Body of pancreas (tissue), 4 donors: ENCODE measurements at regions not wholly inside any gene's neighbourhood (a gene's known extent, or its start where the extent isn't known, plus 50 kb on each side); places are given as distances from the start of the nearest gene placed in this dataset.
A peak's percentile ranks its signal among the peaks of the same experiment; 100 is the strongest.

Experiments
- ATAC-seq: fragments of 150-250 bp; one replicate; pipeline ENCODE4 v1.9.1; 2016
- DNase-seq, 4 donors: peaks; one replicate each; pipeline ENCODE4 v3.0.0-alpha.2; 2019
- H3K27ac ChIP-seq, 4 donors: fragments of 200-600 bp; sonication (generic); 1 replicate in 3 of 4; 2 replicates in 1 of 4; pipeline versions ENCODE4 v1.5.1 to v1.6.1; 2016 to 2019; ENCODE audit warnings: mild to moderate bottlenecking in 1 of 4, mixed read lengths in 1 of 4, moderate library complexity in 1 of 4
- H3K27me3 ChIP-seq, 2 donors: fragments of 200-600 bp; sonication (generic); one replicate each; pipeline ENCODE4 v1.6.0; 2016; ENCODE audit warnings: mild to moderate bottlenecking in 1 of 2
- H3K36me3 ChIP-seq, 2 donors: fragments of 200-600 bp; sonication (generic); replicated peaks in 1 of 2; 2 replicates each; pipeline ENCODE4 v1.5.1; 2016; ENCODE audit warnings: low read depth in 2 of 2; ENCODE audit not compliant: insufficient read depth in 1 of 2
- H3K4me1 ChIP-seq: fragments of 200-600 bp; sonication (generic); one replicate; pipeline ENCODE4 v1.6.0; 2016
- H3K4me3 ChIP-seq, 2 donors: fragments of 200-600 bp; sonication (generic); 1 replicate in 1 of 2; 2 replicates in 1 of 2; pipeline ENCODE4 v1.5.1; 2016 to 2019
- H3K9me3 ChIP-seq, 3 donors: fragments of 200-600 bp; sonication (generic); 1 replicate in 2 of 3; 2 replicates in 1 of 3; pipeline ENCODE4 v1.5.1; 2016
- CTCF ChIP-seq, 7 experiments: fragments of 450-650 bp in 4 of 7; fragments of 200-600 bp in 3 of 7; sonication (generic) in 3 of 7; IDR thresholded peaks; one replicate each; pipeline ENCODE4 v1.5.1; 2016 to 2019; ENCODE audit warnings: antibody characterized with exemption in 7 of 7
- POLR2A ChIP-seq, 3 donors: fragments of 450-650 bp; IDR thresholded peaks; one replicate each; pipeline ENCODE4 v1.6.1; 2016; ENCODE audit warnings: antibody characterized with exemption in 3 of 3, mild to moderate bottlenecking in 2 of 3
- WGBS, 2 donors: methylation state at CpG; one replicate each; pipeline ENCODE4 v1.1.5; 2017; 5-methylcytosine and 5-hydroxymethylcytosine counted together
- intact Hi-C: fragments of 100-400 bp; cut with DNase I; formaldehyde crosslinking; loops from one replicate; pipeline ENCODE4 v1.15.1; 2023

- no peak overlapping the region for H3K27ac ChIP-seq
- ATAC-seq = no peak
- no peaks in the 10 kb centered on the region for H3K27me3 ChIP-seq
- no peak for DNase-seq
- WGBS, 2 donors = 47 to 69% methylated on average over 12 to 21 of the region's 22 CpGs
- no peaks in the 10 kb centered on the region for H3K36me3 ChIP-seq
- intact Hi-C loops = no loop called here
- H3K9me3 ChIP-seq = no peaks in the 10 kb centered on the region
- no peak overlapping the region for H3K4me3 ChIP-seq
- TF ChIP-seq CTCF (IDR thresholded peaks at IDR 0.05) (no peak), POLR2A (IDR thresholded peaks at IDR 0.05) (no peak)
- no peaks in the 10 kb centered on the region for H3K4me1 ChIP-seq
These were observed 54.9 kb upstream of the DPYSL4 start for GRCh38 chr10:132131581-132132420.

- H3K27ac ChIP-seq = no peak overlapping the region
- no peak overlapping the region for H3K4me3 ChIP-seq
- no peaks in the 10 kb centered on the region for H3K4me1 ChIP-seq
- no peak for ATAC-seq
- WGBS, 2 donors = 60 to 76% methylated on average over 7 to 13 of the region's 16 CpGs
- DNase-seq = no peak
- TF ChIP-seq POLR2A (IDR thresholded peaks at IDR 0.05) (no peak), CTCF (IDR thresholded peaks at IDR 0.05) (no peak)
- intact Hi-C loops = no loop called here
- H3K36me3 ChIP-seq = no peaks in the 10 kb centered on the region
- H3K27me3 ChIP-seq = no peaks in the 10 kb centered on the region
- no peaks in the 10 kb centered on the region for H3K9me3 ChIP-seq
These were observed 54.3 kb upstream of the DPYSL4 start for GRCh38 chr10:132132421-132132841.

DNA sequence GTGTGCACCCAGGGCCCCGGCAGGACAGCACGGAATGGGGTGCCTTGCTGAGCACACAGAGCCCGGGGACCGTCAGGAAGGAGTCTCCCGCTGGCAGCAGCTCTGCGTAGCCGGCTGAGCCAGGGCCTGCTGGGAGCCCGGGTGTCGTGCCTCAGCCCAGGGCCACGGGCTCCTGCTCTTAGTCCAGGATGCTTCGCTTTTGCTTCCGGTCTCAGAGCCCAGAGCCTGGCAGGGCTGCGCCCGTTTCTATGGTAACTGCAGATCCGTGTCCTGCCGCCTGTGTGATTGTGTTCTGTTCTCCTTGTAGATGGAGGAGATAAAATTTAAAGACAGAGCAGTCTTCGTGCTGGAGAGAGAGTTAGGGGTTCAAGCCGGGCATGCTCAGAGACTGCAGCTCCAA is 53.7 kb upstream of the DPYSL4 start:
- H3K4me1 ChIP-seq = no peaks in the 10 kb centered on the region
- H3K4me3 ChIP-seq = no peak overlapping the region
- no peak overlapping the region for H3K27ac ChIP-seq
- TF ChIP-seq CTCF (IDR thresholded peaks at IDR 0.05) (no peak), POLR2A (IDR thresholded peaks at IDR 0.05) (no peak)
- WGBS, 2 donors = 58 to 80% methylated on average over 6 to 18 of the region's 18 CpGs
- DNase-seq (peak in 1 of 4 donors; percentile 13), ATAC-seq (no peak)
- H3K27me3 ChIP-seq = no peaks in the 10 kb centered on the region
- no peaks in the 10 kb centered on the region for H3K9me3 ChIP-seq
- intact Hi-C loops = no loop called here
- no peaks in the 10 kb centered on the region for H3K36me3 ChIP-seq

DNA sequence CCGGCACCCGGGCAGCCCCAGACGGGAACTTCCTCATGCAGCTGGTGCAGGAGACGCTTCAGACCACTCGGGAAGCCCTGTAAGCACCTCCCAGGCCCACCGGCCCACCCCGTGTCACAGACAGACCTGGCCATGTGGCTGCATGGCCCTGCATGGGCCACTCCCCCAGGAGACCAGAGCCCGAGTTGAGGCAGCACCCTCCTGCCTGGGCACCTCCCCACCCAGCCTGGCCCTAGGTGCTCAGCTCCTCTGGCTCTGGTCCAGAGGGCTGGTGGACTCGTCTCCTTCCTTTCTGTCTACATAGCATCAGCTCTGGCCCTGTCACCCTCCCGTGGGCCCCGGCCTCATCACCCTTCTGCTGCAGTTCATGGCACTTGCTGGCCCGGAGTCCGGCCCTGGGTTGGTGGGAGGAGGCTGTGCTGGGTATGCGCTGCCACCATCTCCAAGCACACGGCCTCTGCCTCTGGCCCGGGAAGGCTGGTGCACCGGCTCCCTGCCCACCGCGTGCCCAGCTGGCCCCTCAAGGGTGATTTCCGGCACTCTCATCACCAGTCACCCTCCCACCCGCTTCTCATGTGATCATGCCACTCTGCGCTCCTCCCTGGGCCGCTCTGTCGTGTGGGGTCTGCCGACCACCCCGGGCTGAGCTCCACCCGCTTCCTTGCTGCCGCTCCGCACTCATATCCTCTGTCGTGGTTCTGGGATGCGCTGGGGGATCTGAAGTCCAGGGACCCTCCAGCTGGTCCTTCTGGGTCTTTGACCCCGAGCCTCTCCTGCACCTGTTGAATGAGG is 53.1 kb upstream of the DPYSL4 start:
- H3K4me1 ChIP-seq = no peaks in the 10 kb centered on the region
- peak in 1 of 4 donors; percentile 10 for DNase-seq
- intact Hi-C loops = no loop called here
- H3K27ac ChIP-seq = no peak overlapping the region
- WGBS, 2 donors = 77 to 82% methylated on average over 22 to 31 of the region's 32 CpGs
- H3K36me3 ChIP-seq = no peaks in the 10 kb centered on the region
- ATAC-seq = no peak
- TF ChIP-seq POLR2A (IDR thresholded peaks at IDR 0.05) (no peak), CTCF (IDR thresholded peaks at IDR 0.05) (no peak)
- no peaks in the 10 kb centered on the region for H3K27me3 ChIP-seq
- no peak overlapping the region for H3K4me3 ChIP-seq
- H3K9me3 ChIP-seq = no peaks in the 10 kb centered on the region
